Neural cell (in vitro differentiated cells): ENCODE measurements at regions not wholly inside any gene's neighbourhood (a gene's known extent, or its start where the extent isn't known, plus 50 kb on each side); places are given as distances from the start of the nearest gene placed in this dataset.

Source experiments
- H2AFZ ChIP-seq: fragments of 200-600, 300-800 bp; sonication (generic), shearing (Covaris generic); 2 replicates; pipeline ENCODE4 v1.6.0; 2014; ENCODE audit warnings: low read depth, mild to moderate bottlenecking, antibody characterized with exemption, low read length, moderate library complexity
- H3F3A ChIP-seq: fragments of 200-600 bp; shearing (Covaris generic); 2 replicates; pipeline ENCODE4 v1.6.1; 2016; ENCODE audit warnings: mild to moderate bottlenecking, moderate library complexity, mixed read lengths, antibody characterized with exemption, low read length; ENCODE audit not compliant: insufficient read depth, poor library complexity, severe bottlenecking
- H3K27ac ChIP-seq: fragments of 200-600, 300-800 bp; sonication (generic), shearing (Covaris generic); 2 replicates; pipeline ENCODE4 v1.5.1; 2014; ENCODE audit warnings: mild to moderate bottlenecking, low read length, moderate library complexity
- H3K27me3 ChIP-seq: fragments of 300-800, 200-600 bp; sonication (generic), shearing (Covaris generic); 2 replicates; pipeline ENCODE4 v1.6.0; 2014; ENCODE audit warnings: mild to moderate bottlenecking, low read depth, low read length, moderate library complexity; ENCODE audit not compliant: insufficient read depth
- H3K36me3 ChIP-seq: fragments of 300-800, 200-600 bp; sonication (generic), shearing (Covaris generic); 2 replicates; pipeline ENCODE4 v1.5.1; 2014; ENCODE audit warnings: mild to moderate bottlenecking, antibody characterized with exemption, low read length, moderate library complexity; ENCODE audit not compliant: insufficient read depth
- H3K4me2 ChIP-seq: fragments of 300-800, 200-600 bp; sonication (generic), shearing (Covaris generic); 2 replicates; pipeline ENCODE4 v1.6.0; 2014; ENCODE audit warnings: mild to moderate bottlenecking, low read length
- H3K4me3 ChIP-seq: fragments of 300-800, 200-600 bp; sonication (generic), shearing (Covaris generic); 2 replicates; pipeline ENCODE4 v1.5.1; 2014; ENCODE audit warnings: mild to moderate bottlenecking, low read length, moderate library complexity
- H3K79me2 ChIP-seq: fragments of 200-600 bp; shearing (Covaris generic); replicated peaks from 2 replicates; pipeline ENCODE4 v1.6.0; 2014; ENCODE audit warnings: mild to moderate bottlenecking, low read length, moderate library complexity; ENCODE audit not compliant: insufficient read depth
- H3K9ac ChIP-seq: fragments of 300-800, 200-600 bp; sonication (generic), shearing (Covaris generic); 2 replicates; pipeline ENCODE4 v1.6.1; 2016; ENCODE audit warnings: mild to moderate bottlenecking, low read length, mixed read lengths
- H3K9me2 ChIP-seq: fragments of 200-600 bp; shearing (Covaris generic); 2 replicates; pipeline ENCODE4 v1.6.1; 2016; ENCODE audit warnings: mild to moderate bottlenecking, low read length, mixed read lengths; ENCODE audit not compliant: insufficient read depth
- H3K9me3 ChIP-seq: fragments of 200-600, 300-800 bp; sonication (generic), shearing (Covaris generic); 2 replicates; pipeline ENCODE4 v1.6.1; 2016; ENCODE audit warnings: mild to moderate bottlenecking, mixed run types, low read length, moderate library complexity, mixed read lengths
- H4K20me1 ChIP-seq: fragments of 200-600 bp; shearing (Covaris generic); 2 replicates; pipeline ENCODE4 v1.6.1; 2016; ENCODE audit warnings: mild to moderate bottlenecking, mixed run types; ENCODE audit not compliant: insufficient read depth
- CTCF ChIP-seq: fragments of 450-650 bp; IDR thresholded peaks from 2 replicates; pipeline ENCODE4 v1.5.1; 2014; ENCODE audit warnings: antibody characterized with exemption, mild to moderate bottlenecking, moderate library complexity; ENCODE audit not compliant: poor library complexity, severe bottlenecking
- EP300 ChIP-seq: fragments of 450-650 bp; conservative IDR thresholded peaks from 2 replicates; pipeline ENCODE4 v1.6.1; 2014; ENCODE audit warnings: antibody characterized with exemption, mild to moderate bottlenecking, moderate library complexity; ENCODE audit not compliant: poor library complexity, severe bottlenecking
- EZH2 ChIP-seq: fragments of 200-600, 300-800 bp; shearing (Covaris generic), sonication (generic); IDR thresholded peaks from 2 replicates; pipeline ENCODE4 v1.6.1; 2014; ENCODE audit warnings: antibody characterized with exemption, low read length, borderline replicate concordance, mild to moderate bottlenecking; ENCODE audit not compliant: insufficient read depth, poor library complexity, severe bottlenecking
- MXI1 ChIP-seq: fragments of 450-650 bp; conservative IDR thresholded peaks from 2 replicates; pipeline ENCODE4 v1.6.1; 2014; ENCODE audit warnings: antibody characterized with exemption, mild to moderate bottlenecking; ENCODE audit not compliant: poor library complexity, severe bottlenecking
- POLR2AphosphoS5 ChIP-seq: IDR thresholded peaks from 2 replicates; pipeline ENCODE4 v1.6.1; 2012
- RAD21 ChIP-seq: fragments of 450-650 bp; conservative IDR thresholded peaks from 2 replicates; pipeline ENCODE4 v1.6.1; 2014; ENCODE audit warnings: antibody characterized with exemption, mild to moderate bottlenecking, moderate library complexity
- REST ChIP-seq: IDR thresholded peaks from 2 replicates; pipeline ENCODE4 v1.6.1; 2012; ENCODE audit warnings: borderline replicate concordance
- SMC3 ChIP-seq: fragments of 450-650 bp; conservative IDR thresholded peaks from 2 replicates; pipeline ENCODE4 v1.6.1; 2014; ENCODE audit warnings: antibody characterized with exemption, mild to moderate bottlenecking, moderate library complexity; ENCODE audit not compliant: poor library complexity
- TAF1 ChIP-seq: IDR thresholded peaks from 2 replicates; pipeline ENCODE4 v1.6.1; 2012; ENCODE audit warnings: low read depth

- Histone ChIP-seq H3F3A (no peaks in the 10 kb centered on the region), H3K27me3 (no peaks in the 10 kb centered on the region), H4K20me1 (no peaks in the 10 kb centered on the region), H3K9ac (no peak overlapping the region), H3K4me2 (no peak overlapping the region), H2AFZ (no peak overlapping the region), H3K9me2 (no peaks in the 10 kb centered on the region), H3K4me3 (no peak overlapping the region), H3K79me2 (no peaks in the 10 kb centered on the region), H3K9me3 (no peaks in the 10 kb centered on the region), H3K36me3 (no peaks in the 10 kb centered on the region), H3K27ac (no peak overlapping the region)
- TF ChIP-seq EZH2, result no peak
- TF ChIP-seq REST, result no peak
- TF ChIP-seq RAD21, result no peak
- no peak for TF ChIP-seq TAF1
- no peak for TF ChIP-seq POLR2AphosphoS5
- no peak for TF ChIP-seq CTCF
- no peak for TF ChIP-seq MXI1
- no peak for TF ChIP-seq SMC3
- TF ChIP-seq EP300, result no peak
These were observed 52.5 kb upstream of the WDFY3 start for GRCh38 chr4:85018983-85019382.

DNA sequence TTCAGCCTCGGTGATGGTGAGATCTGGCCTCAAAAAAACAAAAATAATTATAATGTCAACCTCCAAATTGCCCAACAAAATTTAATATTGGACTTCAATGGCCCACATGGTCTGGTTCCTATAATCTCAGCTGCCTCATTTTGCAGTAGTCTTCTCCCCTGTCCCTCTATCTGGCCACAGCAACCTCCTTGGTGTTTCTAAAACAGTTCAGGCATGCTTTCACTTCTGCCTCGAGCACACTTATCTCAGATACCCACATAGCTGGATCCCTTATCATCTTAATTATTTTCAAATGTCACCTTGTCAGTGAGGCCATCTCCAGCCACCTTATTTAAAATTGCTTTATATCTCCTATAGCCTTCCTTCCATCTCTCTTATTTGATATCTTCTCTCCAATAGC lies 52.9 kb upstream of the WDFY3 start:
- Histone ChIP-seq H3K9ac (no peak overlapping the region), H3K27ac (no peak overlapping the region), H3K4me2 (no peak overlapping the region), H3K4me3 (no peak overlapping the region), H3K9me3 (no peaks in the 10 kb centered on the region), H3K9me2 (no peaks in the 10 kb centered on the region), H3F3A (no peaks in the 10 kb centered on the region), H3K79me2 (no peaks in the 10 kb centered on the region), H4K20me1 (no peaks in the 10 kb centered on the region), H3K36me3 (no peaks in the 10 kb centered on the region), H3K27me3 (no peaks in the 10 kb centered on the region), H2AFZ (no peak overlapping the region)
- TF ChIP-seq CTCF (no peak), MXI1 (no peak)
